COLO668 (cell line): ENCODE measurements at regions not wholly inside any gene's neighbourhood (a gene's known extent, or its start where the extent isn't known, plus 50 kb on each side); places are given as distances from the start of the nearest gene placed in this dataset.
"Not testable (repeated sequence)": the region's sequence is repeated elsewhere in the genome, so short reads cannot be mapped to it uniquely, and the experiment has no call there.

Source experiments
- DNase-seq: peaks from one replicate; lab custom pipeline; 2025; ENCODE audit not compliant: unreplicated experiment; lab: John Stamatoyannopoulos, UW

DNA sequence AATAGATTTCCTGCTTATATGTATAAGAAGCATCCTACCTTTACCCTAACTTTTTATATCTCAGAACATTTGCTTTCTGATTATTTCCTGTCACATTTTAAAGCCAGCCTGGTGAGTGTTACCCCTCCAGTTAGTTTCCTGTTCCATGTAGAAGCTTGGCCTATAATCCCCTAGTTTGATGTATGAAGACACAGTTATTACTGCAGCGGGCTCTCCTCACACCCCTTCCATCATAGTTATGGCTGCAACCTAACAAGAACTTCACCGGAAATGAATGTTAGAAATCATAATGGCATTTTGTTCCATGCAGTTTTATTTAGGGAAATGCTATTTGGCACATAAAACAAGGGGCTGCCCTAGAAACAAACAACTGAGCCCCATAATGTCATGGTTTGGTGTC is 400.2 kb upstream of the SETBP1 start:
- no peak for DNase-seq

- DNase-seq: no peak
Observed at GRCh38 chr18:44286049-44286448, 394.6 kb upstream of the SETBP1 start.

GRCh38 chr18:44290366-44290977 is 390.2 kb upstream of the SETBP1 start:
- no peak for DNase-seq

GRCh38 chr18:44298566-44298965 is 382.1 kb upstream of the SETBP1 start:
- DNase-seq: no peak

- DNase-seq: no peak
Observed at GRCh38 chr18:44309185-44309584, 371.5 kb upstream of the SETBP1 start.

GRCh38 chr18:44320619-44321460 is 359.8 kb upstream of the SETBP1 start:
- no peak for DNase-seq

DNA sequence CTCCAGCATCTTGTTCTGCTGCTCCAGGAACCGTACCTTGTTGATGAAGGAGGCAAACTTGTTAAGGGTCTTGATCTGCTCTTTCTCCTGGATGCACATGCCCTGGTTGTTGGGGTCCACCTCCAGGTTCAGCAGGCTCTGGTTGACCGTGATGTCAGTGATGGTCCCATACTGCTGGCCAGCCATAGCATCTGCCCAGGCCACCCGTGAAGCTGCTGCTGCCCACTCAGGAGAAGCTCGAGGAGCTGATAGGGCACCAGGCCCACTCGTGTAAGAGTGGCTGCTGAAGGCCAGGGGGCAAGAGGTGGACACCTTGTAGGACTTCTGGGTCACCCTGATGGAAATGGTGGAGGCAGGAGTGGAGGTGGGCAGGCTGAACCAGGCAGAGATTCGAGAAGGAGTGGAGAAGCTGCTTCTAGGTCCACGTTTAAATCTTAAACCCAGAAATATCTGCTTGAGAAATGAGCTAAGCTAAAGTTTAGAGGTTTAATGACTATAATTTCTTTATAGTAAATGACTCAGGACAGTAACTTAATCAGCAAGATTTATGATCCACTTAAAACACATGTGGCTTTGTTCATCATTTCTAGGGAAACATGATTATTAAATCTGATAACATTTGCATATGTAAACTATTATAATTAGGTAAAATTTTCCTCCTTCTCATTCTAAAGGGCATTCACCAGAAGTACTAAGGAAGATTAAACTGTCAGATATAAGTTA is 358.7 kb upstream of the SETBP1 start:
- no peak for DNase-seq

DNA sequence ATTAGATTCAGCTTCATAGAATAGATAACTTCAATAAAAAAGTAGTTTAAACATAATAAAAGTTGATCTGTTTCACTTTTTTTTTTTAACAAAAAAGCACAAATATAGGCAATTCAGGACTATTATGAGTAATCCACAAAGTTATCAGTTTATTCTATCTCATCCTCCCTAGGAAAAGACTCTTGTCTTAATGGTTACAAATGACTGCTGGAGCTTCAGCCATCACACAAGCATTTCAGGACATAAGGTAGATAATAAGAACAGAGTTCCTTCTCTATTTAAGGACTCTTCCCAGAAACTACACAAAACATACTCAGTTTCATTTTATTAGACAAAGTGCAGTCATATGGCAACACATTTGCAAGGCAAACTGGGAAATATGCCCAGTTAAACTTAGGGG is 357.6 kb upstream of the SETBP1 start:
- DNase-seq: no peak

GRCh38 chr18:44324361-44324760 is 356.3 kb upstream of the SETBP1 start:
- DNase-seq: no peak

DNA sequence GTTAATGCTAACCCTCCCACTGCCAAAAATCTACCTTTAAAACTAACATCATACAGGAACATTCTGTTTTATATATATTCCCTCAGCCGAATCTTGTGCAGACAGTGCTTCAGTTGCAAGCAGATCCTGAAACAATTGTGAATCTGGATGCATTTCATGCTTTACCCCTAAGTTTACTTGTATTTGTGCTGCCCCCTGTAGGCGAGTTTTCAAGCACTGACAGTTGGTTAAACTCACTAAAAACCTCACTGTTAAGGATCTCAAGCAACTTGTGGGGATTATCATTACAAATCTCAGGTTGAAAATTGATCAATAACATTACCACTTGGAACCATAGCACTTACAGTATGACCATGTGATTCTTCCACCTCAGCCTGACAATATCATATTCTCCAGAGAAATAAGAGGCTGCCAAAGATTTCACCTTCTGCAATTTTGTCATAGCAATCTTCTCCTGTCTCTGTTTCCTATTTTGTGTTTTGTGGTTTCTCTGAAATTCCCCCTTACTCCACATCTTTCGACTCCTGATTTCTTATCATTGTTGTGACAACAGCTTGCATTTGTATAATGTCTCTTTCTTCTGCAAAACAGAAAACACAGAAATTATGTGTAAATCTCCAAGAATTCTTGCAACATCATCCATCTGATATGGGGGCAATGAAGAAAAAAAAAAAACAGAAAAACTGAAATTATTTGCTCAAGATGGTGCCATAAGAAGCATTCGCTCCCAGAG is 354.6 kb upstream of the SETBP1 start:
- DNase-seq: peak; percentile 59

GRCh38 chr18:44331656-44332570 is 348.8 kb upstream of the SETBP1 start:
- no peak for DNase-seq

GRCh38 chr18:44341759-44342158 is 338.9 kb upstream of the SETBP1 start:
- DNase-seq: no peak

DNA sequence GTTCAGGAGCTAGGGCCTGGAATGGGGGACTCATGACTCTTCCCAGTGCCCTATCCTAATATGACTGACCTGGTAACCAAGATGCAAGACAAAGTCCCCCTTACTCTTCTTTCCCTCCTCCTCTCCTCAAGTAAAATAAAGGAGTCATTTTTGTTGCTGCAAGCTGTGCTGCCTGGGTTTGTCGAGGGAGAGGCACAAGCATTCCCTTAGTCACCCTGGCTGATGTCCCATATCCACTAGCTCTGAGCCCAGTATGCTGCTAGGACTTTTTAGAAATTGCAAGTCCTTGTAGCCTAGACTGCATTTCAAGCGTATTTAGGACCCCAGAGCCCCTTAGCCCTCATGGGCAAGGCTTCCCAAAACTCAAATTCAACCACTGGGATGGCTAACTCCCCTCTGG is 338.5 kb upstream of the SETBP1 start:
- DNase-seq: no peak

GRCh38 chr18:44342946-44343345 is 337.7 kb upstream of the SETBP1 start:
- no peak for DNase-seq

- DNase-seq: no peak
Observed at GRCh38 chr18:44343570-44343969, 337.1 kb upstream of the SETBP1 start.

- no peak for DNase-seq
Observed at GRCh38 chr18:44356566-44357157, 324.0 kb upstream of the SETBP1 start.

DNA sequence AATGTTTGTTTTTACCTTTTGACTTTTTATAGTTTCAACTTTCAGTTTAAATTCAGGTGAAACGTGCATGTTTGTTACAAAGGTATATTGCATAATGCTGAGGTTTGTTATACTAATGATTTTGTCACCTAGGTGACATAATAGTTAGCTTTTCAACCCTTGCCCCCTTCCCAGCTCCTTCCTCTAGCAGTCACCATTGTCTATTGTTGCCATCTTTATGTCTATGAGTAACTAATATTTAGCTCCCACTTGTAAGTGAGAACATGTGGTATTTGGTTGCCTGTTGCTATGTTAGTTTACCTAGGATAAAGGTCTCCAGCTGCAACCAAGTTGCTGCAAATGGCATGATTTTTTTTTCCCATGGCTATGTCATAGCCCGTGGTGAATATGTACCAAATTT is 322.3 kb upstream of the SETBP1 start:
- no peak for DNase-seq

GRCh38 chr18:44359741-44360140 is 320.9 kb upstream of the SETBP1 start:
- not testable (repeated sequence) for DNase-seq

DNA sequence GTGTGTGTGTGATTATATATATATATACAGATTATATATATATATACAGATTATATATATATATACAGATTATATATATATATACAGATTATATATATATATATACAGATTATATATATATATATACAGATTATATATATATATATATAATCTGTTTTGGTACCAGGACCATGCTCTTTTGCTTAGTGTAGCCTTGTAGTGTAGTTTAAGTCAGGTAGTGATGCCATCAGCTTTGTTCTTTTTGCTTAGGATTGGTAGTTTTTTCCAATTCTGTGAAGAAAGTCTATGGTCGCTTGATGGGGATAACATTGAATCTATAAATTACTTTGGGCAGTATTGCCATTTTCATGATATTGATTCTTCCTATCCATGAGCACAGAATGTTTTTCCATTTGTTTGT is 318.5 kb upstream of the SETBP1 start:
- not testable (repeated sequence) for DNase-seq

GRCh38 chr18:44370861-44371260 is 309.8 kb upstream of the SETBP1 start:
- DNase-seq: no peak
